ENCODE measurements at regions not wholly inside any gene's neighbourhood (a gene's known extent, or its start where the extent isn't known, plus 50 kb on each side); places are given as distances from the start of the nearest gene placed in this dataset.

- H3K4me3 ChIP-seq (ENCODE audit: low read depth, low read length) = no peak overlapping the region
- TF ChIP-seq, protein P1, sequence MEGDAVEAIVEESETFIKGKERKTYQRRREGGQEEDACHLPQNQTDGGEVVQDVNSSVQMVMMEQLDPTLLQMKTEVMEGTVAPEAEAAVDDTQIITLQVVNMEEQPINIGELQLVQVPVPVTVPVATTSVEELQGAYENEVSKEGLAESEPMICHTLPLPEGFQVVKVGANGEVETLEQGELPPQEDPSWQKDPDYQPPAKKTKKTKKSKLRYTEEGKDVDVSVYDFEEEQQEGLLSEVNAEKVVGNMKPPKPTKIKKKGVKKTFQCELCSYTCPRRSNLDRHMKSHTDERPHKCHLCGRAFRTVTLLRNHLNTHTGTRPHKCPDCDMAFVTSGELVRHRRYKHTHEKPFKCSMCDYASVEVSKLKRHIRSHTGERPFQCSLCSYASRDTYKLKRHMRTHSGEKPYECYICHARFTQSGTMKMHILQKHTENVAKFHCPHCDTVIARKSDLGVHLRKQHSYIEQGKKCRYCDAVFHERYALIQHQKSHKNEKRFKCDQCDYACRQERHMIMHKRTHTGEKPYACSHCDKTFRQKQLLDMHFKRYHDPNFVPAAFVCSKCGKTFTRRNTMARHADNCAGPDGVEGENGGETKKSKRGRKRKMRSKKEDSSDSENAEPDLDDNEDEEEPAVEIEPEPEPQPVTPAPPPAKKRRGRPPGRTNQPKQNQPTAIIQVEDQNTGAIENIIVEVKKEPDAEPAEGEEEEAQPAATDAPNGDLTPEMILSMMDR (IDR thresholded peaks at IDR 0.05; ENCODE audit: insufficient read depth, low read depth, low read length, missing control alignments) = no peak
- no peak for DNase-seq (ENCODE audit: low read depth)
Measured at GRCh38 chr7:17633067-17633466, 307.2 kb downstream of the SNX13 start.

DNA sequence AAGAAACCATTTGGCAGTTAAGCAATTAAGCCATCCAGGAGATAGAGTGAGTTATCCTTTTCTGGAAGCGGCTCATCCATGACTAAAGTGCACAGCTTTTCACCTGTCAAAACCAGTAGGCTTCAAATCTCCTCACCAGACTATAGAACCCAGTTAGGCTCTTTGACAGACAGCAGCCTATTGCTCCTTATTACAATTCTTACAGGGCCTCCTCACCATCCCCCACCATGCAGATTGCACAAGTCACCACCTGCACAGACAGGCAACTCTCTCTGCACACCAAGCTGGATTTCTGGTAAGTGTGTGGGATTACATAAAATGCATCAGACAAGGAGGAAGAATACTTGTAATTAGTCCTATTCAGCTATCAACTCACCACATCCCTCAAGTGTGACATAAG, 301.6 kb downstream of the SNX13 start:
- TF ChIP-seq, protein P1 (IDR thresholded peaks at IDR 0.05; ENCODE audit: insufficient read depth, low read depth, low read length, missing control alignments) = no peak
- no peak for DNase-seq (ENCODE audit: low read depth)

GRCh38 chr7:17640730-17641377, 299.4 kb downstream of the SNX13 start:
- DNase-seq (ENCODE audit: low read depth) = peak; percentile 51
- H3K4me3 ChIP-seq (ENCODE audit: low read depth, low read length) = no peak overlapping the region
- TF ChIP-seq, protein P1 (IDR thresholded peaks at IDR 0.05; ENCODE audit: insufficient read depth, low read depth, low read length, missing control alignments) = peak; percentile 62

More for the DNA sequence above, 301.6 kb downstream of the SNX13 start:
- no peak overlapping the region for H3K4me3 ChIP-seq (ENCODE audit: low read depth, low read length)

- H3K4me3 ChIP-seq (ENCODE audit: low read depth, low read length) = no peak overlapping the region
- TF ChIP-seq, protein P1 (IDR thresholded peaks at IDR 0.05; ENCODE audit: insufficient read depth, low read depth, low read length, missing control alignments) = no peak
- no peak for DNase-seq (ENCODE audit: low read depth)
Measured at GRCh38 chr7:17645500-17645899, 294.8 kb downstream of the SNX13 start.

- H3K4me3 ChIP-seq (ENCODE audit: low read depth, low read length) = no peak overlapping the region
- TF ChIP-seq, protein P1 (IDR thresholded peaks at IDR 0.05; ENCODE audit: insufficient read depth, low read depth, low read length, missing control alignments) = peak; percentile 6
- DNase-seq (ENCODE audit: low read depth) = no peak
Measured at GRCh38 chr7:17646253-17646956, 293.9 kb downstream of the SNX13 start.

DNA sequence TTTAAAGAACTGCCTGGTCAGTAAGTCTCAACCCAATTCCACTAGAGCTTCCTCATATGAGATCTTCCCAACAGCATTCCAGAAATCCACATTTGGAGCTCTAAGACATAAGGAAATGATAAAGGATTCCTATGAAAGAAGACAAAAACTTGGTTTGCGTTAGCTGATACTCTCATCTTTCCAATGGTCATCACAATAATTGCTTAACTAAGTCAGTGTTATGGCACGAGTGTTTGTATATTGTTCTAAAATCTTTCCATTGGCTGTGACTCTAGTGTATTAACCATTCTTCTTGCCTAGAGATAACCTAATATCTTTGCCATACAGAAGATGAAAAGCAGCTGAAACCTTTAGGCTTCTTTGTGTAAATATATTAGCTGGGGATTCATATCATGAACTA, 289.0 kb downstream of the SNX13 start:
- DNase-seq (ENCODE audit: low read depth) = no peak
- no peak overlapping the region for H3K4me3 ChIP-seq (ENCODE audit: low read depth, low read length)

More for the DNA sequence above, 289.0 kb downstream of the SNX13 start:
- TF ChIP-seq, protein P1 (IDR thresholded peaks at IDR 0.05; ENCODE audit: insufficient read depth, low read depth, low read length, missing control alignments) = no peak

Data from GM12865 (cell line).